ENCODE measurements at regions not wholly inside any gene's neighbourhood (a gene's known extent, or its start where the extent isn't known, plus 50 kb on each side); places are given as distances from the start of the nearest gene placed in this dataset.

DNA sequence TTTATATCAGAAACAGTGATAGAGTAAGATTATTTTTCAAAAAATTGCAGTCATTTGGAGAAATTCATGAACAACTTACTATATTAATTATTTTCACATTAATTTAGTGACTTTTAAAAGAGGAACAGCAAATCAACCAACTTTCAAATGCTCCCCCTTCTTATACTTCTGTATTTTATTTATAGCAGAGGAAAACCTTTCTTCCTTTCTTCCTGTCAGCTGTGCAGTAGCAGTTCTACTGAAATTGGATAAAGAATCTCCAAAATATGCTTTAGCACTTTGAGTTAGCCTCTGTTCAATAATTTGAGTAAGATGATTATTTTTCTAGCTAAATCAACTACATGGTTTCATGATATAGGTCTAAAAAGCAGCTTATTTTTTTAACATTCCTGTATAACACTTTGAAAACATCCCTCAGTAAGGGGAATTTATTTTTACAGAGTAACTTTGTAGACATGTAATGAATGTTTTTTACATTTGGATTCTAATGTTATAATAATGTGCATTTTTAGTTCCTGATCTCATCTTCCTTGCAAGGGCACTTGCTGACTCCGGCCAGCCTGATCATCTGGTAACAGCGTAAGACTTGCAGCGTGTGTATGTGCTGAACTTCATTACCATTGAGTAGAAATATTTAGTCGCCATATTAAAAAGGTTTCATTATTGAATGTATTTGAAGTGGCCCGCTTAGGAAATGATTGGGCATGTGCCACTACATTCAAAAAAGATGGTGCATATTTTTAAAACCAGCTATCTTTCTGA, 158.3 kb upstream of the HDAC9 start:
- Mint-ChIP-seq H3K4me1 (peaks cover 1% of the 10 kb centered on the region), H3K27ac (no peak overlapping the region), H3K36me3 (peaks cover 21% of the 10 kb centered on the region), H3K27me3 (ENCODE audit: low read depth) (no peaks in the 10 kb centered on the region), H3K9me3 (peaks cover 38% of the 10 kb centered on the region), H3K4me3 (no peak overlapping the region)
- TF ChIP-seq, protein P1, sequence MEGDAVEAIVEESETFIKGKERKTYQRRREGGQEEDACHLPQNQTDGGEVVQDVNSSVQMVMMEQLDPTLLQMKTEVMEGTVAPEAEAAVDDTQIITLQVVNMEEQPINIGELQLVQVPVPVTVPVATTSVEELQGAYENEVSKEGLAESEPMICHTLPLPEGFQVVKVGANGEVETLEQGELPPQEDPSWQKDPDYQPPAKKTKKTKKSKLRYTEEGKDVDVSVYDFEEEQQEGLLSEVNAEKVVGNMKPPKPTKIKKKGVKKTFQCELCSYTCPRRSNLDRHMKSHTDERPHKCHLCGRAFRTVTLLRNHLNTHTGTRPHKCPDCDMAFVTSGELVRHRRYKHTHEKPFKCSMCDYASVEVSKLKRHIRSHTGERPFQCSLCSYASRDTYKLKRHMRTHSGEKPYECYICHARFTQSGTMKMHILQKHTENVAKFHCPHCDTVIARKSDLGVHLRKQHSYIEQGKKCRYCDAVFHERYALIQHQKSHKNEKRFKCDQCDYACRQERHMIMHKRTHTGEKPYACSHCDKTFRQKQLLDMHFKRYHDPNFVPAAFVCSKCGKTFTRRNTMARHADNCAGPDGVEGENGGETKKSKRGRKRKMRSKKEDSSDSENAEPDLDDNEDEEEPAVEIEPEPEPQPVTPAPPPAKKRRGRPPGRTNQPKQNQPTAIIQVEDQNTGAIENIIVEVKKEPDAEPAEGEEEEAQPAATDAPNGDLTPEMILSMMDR (IDR thresholded peaks at IDR 0.05; ENCODE audit: unreplicated experiment): no peak
- no peak for DNase-seq (ENCODE audit: low spot score in 2 of 2, unreplicated experiment in 2 of 2)

DNA sequence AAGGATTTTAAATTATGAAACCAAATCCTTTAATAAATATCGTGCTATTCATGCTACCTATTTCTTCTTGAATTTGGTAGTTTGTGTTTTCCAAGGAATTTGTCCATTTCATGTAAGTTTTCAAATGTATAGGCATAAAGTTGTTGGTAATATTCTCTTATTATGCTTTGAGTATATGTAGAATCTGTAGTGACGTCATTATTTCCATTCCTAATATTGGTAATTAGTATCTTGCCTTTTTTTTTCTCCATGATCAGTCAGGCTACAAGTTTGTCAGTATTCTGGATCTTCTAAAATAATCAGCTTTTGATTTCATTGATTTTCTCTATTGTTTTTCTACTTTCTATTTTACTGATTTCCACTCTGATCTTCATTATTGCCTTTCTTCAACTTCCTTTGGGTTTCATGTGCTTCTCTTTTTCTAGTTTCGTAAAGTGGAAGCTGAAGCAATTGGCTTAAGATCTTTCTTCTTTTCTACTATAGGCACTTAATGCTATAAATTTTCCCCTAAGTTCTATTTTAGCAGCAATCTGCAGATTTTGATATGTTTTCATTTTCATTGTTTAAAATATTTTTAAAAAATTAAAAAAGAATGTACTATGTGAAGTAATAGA, 156.5 kb upstream of the HDAC9 start:
- TF ChIP-seq, protein P1 (IDR thresholded peaks at IDR 0.05; ENCODE audit: unreplicated experiment): no peak
- Mint-ChIP-seq H3K27me3 (ENCODE audit: low read depth) (no peaks in the 10 kb centered on the region), H3K9me3 (peaks cover 32% of the 10 kb centered on the region), H3K36me3 (peaks cover 20% of the 10 kb centered on the region), H3K4me3 (no peak overlapping the region), H3K4me1 (peaks cover 3% of the 10 kb centered on the region), H3K27ac (no peak overlapping the region)
- no peak for DNase-seq (ENCODE audit: low spot score in 2 of 2, unreplicated experiment in 2 of 2)

DNA sequence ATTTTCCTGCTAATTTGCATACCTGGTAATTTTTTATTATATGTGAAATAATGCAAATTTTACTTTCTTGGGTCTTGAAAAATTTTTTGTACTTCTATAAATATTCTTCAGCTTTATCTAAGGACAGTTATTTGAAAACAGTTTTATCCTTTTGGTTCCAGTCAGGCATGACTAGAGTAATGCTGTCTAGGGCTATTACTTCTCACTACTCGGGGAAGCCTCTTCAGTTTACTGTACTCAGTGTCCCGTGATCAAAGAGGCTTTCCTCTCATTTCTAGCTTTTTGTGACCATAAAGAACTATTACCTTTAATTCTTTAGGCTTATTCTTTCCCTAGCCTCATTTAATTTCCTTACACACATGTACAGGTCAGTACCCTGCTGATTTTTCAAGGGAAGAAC, 153.8 kb upstream of the HDAC9 start:
- Mint-ChIP-seq H3K27ac (no peak overlapping the region), H3K9me3 (peaks cover 32% of the 10 kb centered on the region), H3K4me3 (no peak overlapping the region), H3K27me3 (ENCODE audit: low read depth) (no peaks in the 10 kb centered on the region), H3K36me3 (peaks cover 20% of the 10 kb centered on the region), H3K4me1 (peaks cover 29% of the 10 kb centered on the region)
- TF ChIP-seq, protein P1 (IDR thresholded peaks at IDR 0.05; ENCODE audit: unreplicated experiment): no peak
- DNase-seq (ENCODE audit: low spot score in 2 of 2, unreplicated experiment in 2 of 2): no peak

DNA sequence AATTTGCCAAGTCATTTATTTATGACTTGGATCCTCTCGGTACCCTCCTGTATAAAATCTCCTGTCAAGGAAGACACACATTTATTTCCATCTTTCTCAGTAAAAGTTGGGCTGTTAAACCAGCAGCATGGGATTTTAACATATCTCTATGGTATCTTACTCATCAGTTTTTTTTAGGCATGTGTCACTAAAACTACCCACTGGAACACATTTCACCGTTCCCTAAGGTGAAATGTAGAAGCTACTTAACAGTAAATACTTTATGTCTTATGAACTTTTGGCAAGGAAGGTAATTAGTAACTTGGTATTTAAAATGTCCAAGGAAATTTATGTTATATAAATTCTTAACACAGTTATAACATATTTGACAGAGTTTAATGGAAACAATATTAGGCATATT, 152.5 kb upstream of the HDAC9 start:
- no peak overlapping the region for H3K4me3 Mint-ChIP-seq
- no peak overlapping the region for H3K27ac Mint-ChIP-seq
- peaks cover 32% of the 10 kb centered on the region for H3K4me1 Mint-ChIP-seq
- TF ChIP-seq, protein P1 (IDR thresholded peaks at IDR 0.05; ENCODE audit: unreplicated experiment): no peak
- no peaks in the 10 kb centered on the region for H3K27me3 Mint-ChIP-seq (ENCODE audit: low read depth)
- H3K36me3 Mint-ChIP-seq: peaks cover 20% of the 10 kb centered on the region
- peaks cover 32% of the 10 kb centered on the region for H3K9me3 Mint-ChIP-seq
- DNase-seq (ENCODE audit: low spot score in 2 of 2, unreplicated experiment in 2 of 2): no peak

DNA sequence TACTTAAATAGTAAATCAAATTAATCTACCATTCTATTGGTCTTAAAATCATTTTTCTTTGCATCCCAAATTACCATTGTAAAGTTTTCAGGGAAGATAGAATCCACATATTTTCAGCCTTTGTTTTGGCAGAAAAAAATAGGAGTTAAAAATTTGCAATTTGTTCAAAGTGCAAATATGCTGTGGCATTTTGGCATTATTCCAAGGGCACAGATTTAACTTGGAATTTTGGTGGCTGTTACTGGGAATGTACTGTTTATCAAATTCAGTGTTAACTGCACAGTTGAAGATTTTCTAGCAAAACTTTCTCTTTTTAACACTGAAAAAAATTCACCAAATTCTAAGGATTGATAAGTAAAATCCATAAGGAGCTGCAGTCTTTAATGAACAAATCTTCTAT, 151.0 kb upstream of the HDAC9 start:
- TF ChIP-seq, protein P1 (IDR thresholded peaks at IDR 0.05; ENCODE audit: unreplicated experiment): no peak
- Mint-ChIP-seq H3K9me3 (peaks cover 25% of the 10 kb centered on the region), H3K27me3 (ENCODE audit: low read depth) (no peaks in the 10 kb centered on the region), H3K36me3 (peaks cover 20% of the 10 kb centered on the region), H3K4me3 (no peak overlapping the region), H3K4me1 (peaks cover 32% of the 10 kb centered on the region), H3K27ac (no peak overlapping the region)
- no peak for DNase-seq (ENCODE audit: low spot score in 2 of 2, unreplicated experiment in 2 of 2)
